ENCODE measurements at regions not wholly inside any gene's neighbourhood (a gene's known extent, or its start where the extent isn't known, plus 50 kb on each side); places are given as distances from the start of the nearest gene placed in this dataset.

DNA sequence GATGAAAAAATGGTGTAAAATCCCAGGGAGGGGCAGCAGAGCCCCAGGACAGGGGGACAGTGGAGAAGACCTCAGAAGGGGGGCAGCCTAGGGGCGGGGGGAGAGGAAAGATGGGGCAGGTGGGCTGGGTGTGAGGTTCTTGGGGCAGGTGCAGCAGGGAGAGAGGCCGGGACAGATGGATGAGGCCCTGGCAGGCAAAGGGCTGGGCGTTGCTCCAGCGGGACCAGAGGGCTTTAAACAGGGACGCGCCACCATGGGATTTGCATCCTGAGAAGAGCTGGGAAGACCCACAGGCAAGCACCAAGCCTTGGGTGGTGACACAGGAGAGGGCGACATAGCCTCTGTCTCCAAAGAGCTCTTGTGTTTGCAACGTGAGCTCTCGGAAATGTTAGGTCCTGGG lies 1342.8 kb downstream of the TBC1D22A start:
- ATAC-seq = no peak
- TF ChIP-seq ESRRG (CRISPR knock-in tag; IDR thresholded peaks at IDR 0.05) (no peak), PATZ1 (CRISPR knock-in tag; IDR thresholded peaks at IDR 0.05; ENCODE audit: borderline replicate concordance) (no peak), ZC3H10 (CRISPR knock-in tag; IDR thresholded peaks at IDR 0.05) (no peak), TCF4 (CRISPR knock-in tag; IDR thresholded peaks at IDR 0.05; ENCODE audit: borderline replicate concordance) (no peak), SNAI2 (CRISPR knock-in tag; IDR thresholded peaks at IDR 0.05) (no peak), ZFP3 (CRISPR knock-in tag; IDR thresholded peaks at IDR 0.05) (no peak), BACH2 (CRISPR knock-in tag; IDR thresholded peaks at IDR 0.05; ENCODE audit: borderline replicate concordance) (no peak), ARNTL (CRISPR knock-in tag; IDR thresholded peaks at IDR 0.05; ENCODE audit: borderline replicate concordance, low read depth) (no peak), TSHZ2 (CRISPR knock-in tag; IDR thresholded peaks at IDR 0.05) (no peak), ISL1 (CRISPR knock-in tag; IDR thresholded peaks at IDR 0.05) (no peak)
- TF ChIP-seq, protein P1, sequence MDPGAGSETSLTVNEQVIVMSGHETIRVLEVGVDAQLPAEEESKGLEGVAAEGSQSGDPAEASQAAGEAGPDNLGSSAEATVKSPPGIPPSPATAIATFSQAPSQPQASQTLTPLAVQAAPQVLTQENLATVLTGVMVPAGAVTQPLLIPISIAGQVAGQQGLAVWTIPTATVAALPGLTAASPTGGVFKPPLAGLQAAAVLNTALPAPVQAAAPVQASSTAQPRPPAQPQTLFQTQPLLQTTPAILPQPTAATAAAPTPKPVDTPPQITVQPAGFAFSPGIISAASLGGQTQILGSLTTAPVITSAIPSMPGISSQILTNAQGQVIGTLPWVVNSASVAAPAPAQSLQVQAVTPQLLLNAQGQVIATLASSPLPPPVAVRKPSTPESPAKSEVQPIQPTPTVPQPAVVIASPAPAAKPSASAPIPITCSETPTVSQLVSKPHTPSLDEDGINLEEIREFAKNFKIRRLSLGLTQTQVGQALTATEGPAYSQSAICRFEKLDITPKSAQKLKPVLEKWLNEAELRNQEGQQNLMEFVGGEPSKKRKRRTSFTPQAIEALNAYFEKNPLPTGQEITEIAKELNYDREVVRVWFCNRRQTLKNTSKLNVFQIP (CRISPR knock-in tag; IDR thresholded peaks at IDR 0.05; ENCODE audit: borderline replicate concordance, low read depth) = no peak

- no peak for TF ChIP-seq CSRNP3 (CRISPR knock-in tag; IDR thresholded peaks at IDR 0.05)
- no peak for TF ChIP-seq ZNF70 (CRISPR knock-in tag; IDR thresholded peaks at IDR 0.05)
- ATAC-seq = no peak
Observed at GRCh38 chr22:48104766-48105165, 1342.3 kb downstream of the TBC1D22A start.

GRCh38 chr22:48104102-48104738 lies 1341.8 kb downstream of the TBC1D22A start:
- TF ChIP-seq ZFP3 (CRISPR knock-in tag; IDR thresholded peaks at IDR 0.05) (no peak), SNAI2 (CRISPR knock-in tag; IDR thresholded peaks at IDR 0.05) (no peak), BACH2 (CRISPR knock-in tag; IDR thresholded peaks at IDR 0.05; ENCODE audit: borderline replicate concordance) (no peak), ZNF8 (CRISPR knock-in tag; IDR thresholded peaks at IDR 0.05) (no peak), TCF4 (CRISPR knock-in tag; IDR thresholded peaks at IDR 0.05; ENCODE audit: borderline replicate concordance) (no peak), TSHZ2 (CRISPR knock-in tag; IDR thresholded peaks at IDR 0.05) (no peak), PPARA (CRISPR knock-in tag; IDR thresholded peaks at IDR 0.05; ENCODE audit: borderline replicate concordance) (no peak), CSDC2 (CRISPR knock-in tag; IDR thresholded peaks at IDR 0.05) (no peak), PATZ1 (CRISPR knock-in tag; IDR thresholded peaks at IDR 0.05; ENCODE audit: borderline replicate concordance) (no peak), ZFP30 (CRISPR knock-in tag; IDR thresholded peaks at IDR 0.05) (no peak), ZC3H10 (CRISPR knock-in tag; IDR thresholded peaks at IDR 0.05) (no peak), GLIS3 (CRISPR knock-in tag; IDR thresholded peaks at IDR 0.05) (no peak), ARNTL (CRISPR knock-in tag; IDR thresholded peaks at IDR 0.05; ENCODE audit: borderline replicate concordance, low read depth) (no peak)
- no peak for ATAC-seq

All from SK-N-SH treated with all-trans-retinoic acid at 6 μM for 48 hours (cell line).